ENCODE measurements at regions not wholly inside any gene's neighbourhood (a gene's known extent, or its start where the extent isn't known, plus 50 kb on each side); places are given as distances from the start of the nearest gene placed in this dataset.

- DNase-seq = no peak
Measured at GRCh38 chr1:182293119-182293589, 98.4 kb downstream of the GLUL start.

- DNase-seq = no peak
Measured at GRCh38 chr1:182292193-182292741, 99.3 kb downstream of the GLUL start.

GRCh38 chr1:182291584-182292192 is 99.9 kb downstream of the GLUL start:
- no peak for DNase-seq

GRCh38 chr1:182288749-182289604 is 102.6 kb downstream of the GLUL start:
- DNase-seq = no peak

- no peak for DNase-seq
Measured at GRCh38 chr1:182286761-182287160, 104.8 kb downstream of the GLUL start.

GRCh38 chr1:182283746-182284544 is 107.6 kb downstream of the GLUL start:
- DNase-seq = peak; percentile 12

- DNase-seq = no peak
Measured at GRCh38 chr1:182281541-182281940, 110.0 kb downstream of the GLUL start.

- DNase-seq = no peak
Measured at GRCh38 chr1:182280504-182280900, 111.1 kb downstream of the GLUL start.

- DNase-seq = peak; percentile 80
Measured at GRCh38 chr1:182279724-182280503, 111.7 kb downstream of the GLUL start.

GRCh38 chr1:182279302-182279701 is 112.3 kb downstream of the GLUL start:
- no peak for DNase-seq

GRCh38 chr1:182278144-182279054 is 113.2 kb downstream of the GLUL start:
- DNase-seq = no peak

GRCh38 chr1:182275271-182275670 is 116.3 kb downstream of the GLUL start:
- DNase-seq = no peak

- DNase-seq = no peak
Measured at GRCh38 chr1:182274618-182275017, 117.0 kb downstream of the GLUL start.

GRCh38 chr1:182270731-182271130 is 120.9 kb downstream of the GLUL start:
- peak; percentile 15 for DNase-seq

GRCh38 chr1:182269097-182269496 is 122.5 kb downstream of the GLUL start:
- no peak for DNase-seq

- no peak for DNase-seq
Measured at GRCh38 chr1:182268669-182269068, 122.9 kb downstream of the GLUL start.

- no peak for DNase-seq
Measured at GRCh38 chr1:182264185-182264584, 127.4 kb downstream of the GLUL start.

GRCh38 chr1:182263706-182264105 is 127.9 kb downstream of the GLUL start:
- DNase-seq = no peak

GRCh38 chr1:182262425-182262824 is 129.2 kb downstream of the GLUL start:
- no peak for DNase-seq

GRCh38 chr1:182261655-182262054 is 129.9 kb downstream of the GLUL start:
- DNase-seq = no peak

GRCh38 chr1:182260516-182260915 is 131.1 kb downstream of the GLUL start:
- no peak for DNase-seq

Measured in DMS153 (cell line).